ENCODE measurements at regions not wholly inside any gene's neighbourhood (a gene's known extent, or its start where the extent isn't known, plus 50 kb on each side); places are given as distances from the start of the nearest gene placed in this dataset.

- no peak for TF ChIP-seq CTCF (IDR thresholded peaks at IDR 0.05; ENCODE audit: low read depth, low read length, poor library complexity, severe bottlenecking)
- no peak for TF ChIP-seq EZH2phosphoT487 (IDR thresholded peaks at IDR 0.05; ENCODE audit: borderline replicate concordance, low read length)
Observed at GRCh38 chrX:126339928-126340327, 173.8 kb upstream of the DCAF12L2 start.

Measured in DOHH2 (cell line).